ENCODE measurements at regions not wholly inside any gene's neighbourhood (a gene's known extent, or its start where the extent isn't known, plus 50 kb on each side); places are given as distances from the start of the nearest gene placed in this dataset.

DNA sequence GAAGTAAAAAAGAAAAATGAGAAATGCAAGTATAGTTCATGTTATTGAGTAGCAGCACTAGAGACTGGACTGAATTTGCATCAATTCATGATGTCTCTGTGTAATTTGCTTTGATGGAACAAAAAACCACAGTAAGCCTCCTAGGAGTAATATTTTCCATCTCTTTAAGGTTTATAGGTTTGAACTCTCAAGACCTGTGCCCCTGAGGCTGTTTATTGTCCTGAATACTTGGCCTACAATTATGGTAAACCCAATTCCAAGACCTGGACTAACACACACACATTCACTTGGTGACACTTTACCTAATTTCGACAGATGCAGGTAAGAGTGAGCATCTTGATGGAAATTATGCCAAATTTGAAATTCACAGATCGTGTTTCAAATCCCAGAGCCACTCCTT, 71.8 kb upstream of the ZNF521 start:
- no peaks in the 10 kb centered on the region for H4K20me1 ChIP-seq (replicated peaks; ENCODE audit: control insufficient read depth, extremely low read depth, insufficient read depth, low read length)
- intact Hi-C loops (cut with micrococcal nuclease) (no loop called here), dilution Hi-C loops (cut with MboI; ENCODE audit: extremely low pct_ligation_motif_present, low sequenced_read_pairs) (no loop called here)
- H3K79me2 ChIP-seq (ENCODE audit: control insufficient read depth, insufficient read depth, low read length), result no peaks in the 10 kb centered on the region
- no peak overlapping the region for H3K4me3 ChIP-seq (replicated peaks in 1 of 3; ENCODE audit: insufficient read depth in 1 of 3, low read depth in 1 of 3, low read length in 3 of 3)
- no peaks in the 10 kb centered on the region for H3K9me3 ChIP-seq (replicated peaks; ENCODE audit: control insufficient read depth, insufficient read depth, low read length)
- ChIA-PET POLR2A (no interaction called here), CTCF (interaction anchor here (1.3 kb wide), 1 partner anchor 13 kb away, joined by 3 read pairs; no protein-coding TSS in a partner anchor)
- DNase-seq (ENCODE audit: low read depth, low spot score), result no peak
- no peak overlapping the region for H3K9ac ChIP-seq (replicated peaks; ENCODE audit: extremely low read depth, insufficient read depth, low read length)
- TF ChIP-seq JUN (IDR thresholded peaks at IDR 0.05; ENCODE audit: borderline replicate concordance, insufficient read depth, insufficient read length, low read depth) (no peak), EZH2 (IDR thresholded peaks at IDR 0.05; ENCODE audit: borderline replicate concordance, low read depth, low read length, severe bottlenecking) (no peak), MYC (IDR thresholded peaks at IDR 0.05; ENCODE audit: low read depth, low read length) (no peak), GATA2 (IDR thresholded peaks at IDR 0.05; ENCODE audit: insufficient read depth, insufficient read length, low read depth, low read length) (no peak), CTCF (IDR thresholded peaks at IDR 0.05; ENCODE audit: extremely low read depth in 1 of 2, insufficient read depth in 1 of 2, low read depth in 1 of 2, low read length in 2 of 2) (no peak), POLR2A (IDR thresholded peaks at IDR 0.05; ENCODE audit: low read depth, low read length) (no peak), FOS (IDR thresholded peaks at IDR 0.05; ENCODE audit: borderline replicate concordance, insufficient read depth, low read length) (no peak), POLR2AphosphoS5 (IDR thresholded peaks at IDR 0.05; ENCODE audit: insufficient read depth, low read depth, low read length) (no peak), MAX (IDR thresholded peaks at IDR 0.05; ENCODE audit: insufficient read depth, insufficient read length) (no peak)
- no peak overlapping the region for H3K27ac ChIP-seq (ENCODE audit: insufficient read depth, low read depth, low read length)
- H3K36me3 ChIP-seq (ENCODE audit: control insufficient read depth in 2 of 2, extremely low read depth in 1 of 2, insufficient read depth in 2 of 2, low read length in 2 of 2), result no peaks in the 10 kb centered on the region
- H3K9me1 ChIP-seq (replicated peaks; ENCODE audit: control insufficient read depth, extremely low read depth, insufficient read depth, low read length), result no peaks in the 10 kb centered on the region
- H2AFZ ChIP-seq (ENCODE audit: low read depth, low read length), result no peak overlapping the region
- no peak for FAIRE-seq
- H3K27me3 ChIP-seq (ENCODE audit: control insufficient read depth in 2 of 2, insufficient read depth in 2 of 2, low read length in 2 of 2), result peaks cover 0 to 5% of the 10 kb centered on the region in 2 experiments
- no peaks in the 10 kb centered on the region for H3K4me1 ChIP-seq (ENCODE audit: control insufficient read depth, extremely low read depth, insufficient read depth, low read length)
- BruUV-seq (replicated peaks), result no TSS peak
- no peak overlapping the region for H3K4me2 ChIP-seq (ENCODE audit: insufficient read depth, low read length)
